A673 (cell line): ENCODE measurements at regions not wholly inside any gene's neighbourhood (a gene's known extent, or its start where the extent isn't known, plus 50 kb on each side); places are given as distances from the start of the nearest gene placed in this dataset.

Experiments
- EZH2 ChIP-seq: fragments of 200-600 bp; sonication (generic); IDR thresholded peaks from 2 replicates; pipeline ENCODE4 v1.6.1; 2017; ENCODE audit warnings: borderline replicate concordance, low read depth, mild to moderate bottlenecking, mixed read lengths, antibody characterized with exemption, low read length; ENCODE audit not compliant: poor library complexity, severe bottlenecking
- TF ChIP-seq, protein P1 (sequence below): fragments of 300-800, 200-600 bp; sonication (generic); conservative IDR thresholded peaks from 2 replicates; pipeline ENCODE4 v1.5.1; 2017; ENCODE audit warnings: low read depth, mild to moderate bottlenecking, antibody characterized with exemption, low read length, moderate library complexity, mixed read lengths

DNA sequence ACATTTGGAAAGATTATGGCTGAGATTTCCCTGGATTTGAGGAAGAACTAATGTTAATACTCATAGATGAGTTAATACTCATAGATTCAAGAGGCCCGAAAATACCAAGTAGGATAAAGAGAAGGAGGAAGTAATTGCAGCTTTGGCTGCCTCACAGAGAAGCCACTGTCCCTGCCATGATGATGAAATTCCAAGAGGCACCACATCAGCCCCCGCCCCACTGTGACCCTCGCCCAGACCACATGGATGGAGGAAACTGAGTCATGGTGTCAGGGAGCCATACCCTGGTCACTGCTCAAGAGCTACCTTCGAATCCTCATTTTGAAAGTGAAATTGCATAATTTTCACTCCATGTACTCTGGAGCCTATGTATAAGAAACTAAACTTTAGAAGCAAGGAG lies 57.6 kb upstream of the SLC22A11 start:
- TF ChIP-seq, protein P1, sequence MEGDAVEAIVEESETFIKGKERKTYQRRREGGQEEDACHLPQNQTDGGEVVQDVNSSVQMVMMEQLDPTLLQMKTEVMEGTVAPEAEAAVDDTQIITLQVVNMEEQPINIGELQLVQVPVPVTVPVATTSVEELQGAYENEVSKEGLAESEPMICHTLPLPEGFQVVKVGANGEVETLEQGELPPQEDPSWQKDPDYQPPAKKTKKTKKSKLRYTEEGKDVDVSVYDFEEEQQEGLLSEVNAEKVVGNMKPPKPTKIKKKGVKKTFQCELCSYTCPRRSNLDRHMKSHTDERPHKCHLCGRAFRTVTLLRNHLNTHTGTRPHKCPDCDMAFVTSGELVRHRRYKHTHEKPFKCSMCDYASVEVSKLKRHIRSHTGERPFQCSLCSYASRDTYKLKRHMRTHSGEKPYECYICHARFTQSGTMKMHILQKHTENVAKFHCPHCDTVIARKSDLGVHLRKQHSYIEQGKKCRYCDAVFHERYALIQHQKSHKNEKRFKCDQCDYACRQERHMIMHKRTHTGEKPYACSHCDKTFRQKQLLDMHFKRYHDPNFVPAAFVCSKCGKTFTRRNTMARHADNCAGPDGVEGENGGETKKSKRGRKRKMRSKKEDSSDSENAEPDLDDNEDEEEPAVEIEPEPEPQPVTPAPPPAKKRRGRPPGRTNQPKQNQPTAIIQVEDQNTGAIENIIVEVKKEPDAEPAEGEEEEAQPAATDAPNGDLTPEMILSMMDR = no peak
- no peak for TF ChIP-seq EZH2
